Activated CD8-positive, alpha-beta memory T cell treated with anti-CD3 and anti-CD28 coated beads, Interleukin-2, amount 50 U/mL, for 1 hour (primary cell): ENCODE measurements at regions not wholly inside any gene's neighbourhood (a gene's known extent, or its start where the extent isn't known, plus 50 kb on each side); places are given as distances from the start of the nearest gene placed in this dataset.
"Not testable (repeated sequence)": the region's sequence is repeated elsewhere in the genome, so short reads cannot be mapped to it uniquely, and the experiment has no call there.

Experiments
- DNase-seq: peaks from one replicate; pipeline ENCODE4 v3.0.0-alpha.2; 2020; ENCODE audit errors: extremely low read depth

- DNase-seq: no peak
Measured at GRCh38 chr9:96131825-96132224, 170.2 kb downstream of the HSD17B3 start.

- no peak for DNase-seq
Measured at GRCh38 chr9:96130970-96131369, 171.0 kb downstream of the HSD17B3 start.

GRCh38 chr9:96129747-96130146 is 172.2 kb downstream of the HSD17B3 start:
- DNase-seq: no peak

GRCh38 chr9:96128880-96129279 is 173.1 kb downstream of the HSD17B3 start:
- DNase-seq: no peak

GRCh38 chr9:96126321-96126881 is 175.6 kb downstream of the HSD17B3 start:
- DNase-seq: no peak

- no peak for DNase-seq
Measured at GRCh38 chr9:96125624-96126023, 176.4 kb downstream of the HSD17B3 start.

GRCh38 chr9:96122751-96123150 is 179.2 kb downstream of the HSD17B3 start:
- DNase-seq: no peak

GRCh38 chr9:96122282-96122681 is 179.7 kb downstream of the HSD17B3 start:
- DNase-seq: no peak

- DNase-seq: no peak
Measured at GRCh38 chr9:96121136-96121535, 180.8 kb downstream of the HSD17B3 start.

GRCh38 chr9:96117398-96118080 is 184.4 kb downstream of the HSD17B3 start:
- no peak for DNase-seq

GRCh38 chr9:96116275-96117064 is 185.5 kb downstream of the HSD17B3 start:
- no peak for DNase-seq

GRCh38 chr9:96115836-96116235 is 186.1 kb downstream of the HSD17B3 start:
- DNase-seq: no peak

GRCh38 chr9:96113032-96113431 is 188.9 kb downstream of the HSD17B3 start:
- DNase-seq: no peak

- DNase-seq: no peak
Measured at GRCh38 chr9:96109680-96110351, 192.2 kb downstream of the HSD17B3 start.

GRCh38 chr9:96108691-96109380 is 193.1 kb downstream of the HSD17B3 start:
- DNase-seq: no peak

GRCh38 chr9:96107436-96107835 is 194.5 kb downstream of the HSD17B3 start:
- DNase-seq: no peak

- DNase-seq: no peak
Measured at GRCh38 chr9:96100385-96101300, 201.3 kb downstream of the HSD17B3 start.

GRCh38 chr9:96090630-96091029 is 211.3 kb downstream of the HSD17B3 start:
- not testable (repeated sequence) for DNase-seq

GRCh38 chr9:96089452-96090085 is 212.4 kb downstream of the HSD17B3 start:
- DNase-seq: no peak

- DNase-seq: no peak
Measured at GRCh38 chr9:96088510-96088909, 213.0 kb downstream of the ERCC6L2 start.
